Pancreas (tissue), 10 donors: ENCODE measurements at regions not wholly inside any gene's neighbourhood (a gene's known extent, or its start where the extent isn't known, plus 50 kb on each side); places are given as distances from the start of the nearest gene placed in this dataset.

Source experiments
- ATAC-seq, 4 donors: fragments of 200-7000 bp; cut with Tn5 transposase; one replicate each; pipeline versions ENCODE4 v1.8.0 to v1.9.1; 2020; ENCODE audit warnings: mild to moderate bottlenecking in 4 of 4, moderate library complexity in 4 of 4
- DNase-seq, 6 donors: peaks; one replicate each; pipeline ENCODE4 v3.0.0-alpha.2; 2020
- FAIRE-seq: peaks from 2 replicates; lab custom pipeline; 2012; peaks lifted over from hg19 to GRCh38; lab: Jason Lieb, UNC
- H3K27ac ChIP-seq, 4 donors: fragments of 200-600 bp; sonication (generic); 1 replicate in 3 of 4; 2 replicates in 1 of 4; pipeline versions ENCODE4 v1.5.0 to v1.8.0; 2020
- H3K27me3 ChIP-seq, 4 donors: fragments of 200-600 bp; one replicate each; pipeline ENCODE4 v1.8.0; 2021
- H3K36me3 ChIP-seq, 3 donors: fragments of 200-600 bp; sonication (generic) in 1 of 3; one replicate each; pipeline versions ENCODE4 v1.5.0 to v1.8.0; 2020 to 2021
- H3K4me1 ChIP-seq, 3 donors: fragments of 200-600 bp; one replicate each; pipeline ENCODE4 v1.8.0; 2021
- H3K4me3 ChIP-seq, 4 donors: fragments of 200-600 bp; sonication (generic) in 2 of 4; one replicate each; pipeline versions ENCODE4 v1.5.0 to v1.8.0; 2020 to 2021
- H3K9me3 ChIP-seq, 4 donors: fragments of 200-600 bp; one replicate each; pipeline ENCODE4 v1.8.0; 2021
- WGBS, 2 donors: extraction: QIAGEN DNeasy Blood & Tissue Kit; methylation state at CpG; one replicate each; pipeline ENCODE4 v1.1.7; 2013; 5-methylcytosine and 5-hydroxymethylcytosine counted together
- intact Hi-C, 3 donors: fragments of 100-400 bp; cut with DNase I; formaldehyde crosslinking; loops; one replicate each; pipeline versions ENCODE4 v1.11.1 to v1.14.2; 2022
- TF ChIP-seq, protein P1 (sequence below), 4 donors: fragments of 200-600 bp; sonication (generic) in 3 of 4; IDR thresholded peaks; one replicate each; pipeline versions ENCODE4 v1.5.0 to v1.8.0; 2021; ENCODE audit warnings: antibody characterized with exemption in 4 of 4
- donor health status: healthy with polysubstance abuse.
- donor health status: DM: no; HTN: no; CAD: no; lungs with moderate emphysema.
- donor health status: DM: no; HTN: no; CAD: no.
- donor health status: control.
- donor health status: control.
- donor health status: Bipolar disorder and iron deficiency.
- donor health status: DM: yes; HTN: yes; CAD: no.
- donor health status: DM: no; HTN: no; CAD: no.
- donor health status: DM: no; HTN: no; CAD: no.
- donor health status: DM: yes; HTN: yes; CAD: no.

DNA sequence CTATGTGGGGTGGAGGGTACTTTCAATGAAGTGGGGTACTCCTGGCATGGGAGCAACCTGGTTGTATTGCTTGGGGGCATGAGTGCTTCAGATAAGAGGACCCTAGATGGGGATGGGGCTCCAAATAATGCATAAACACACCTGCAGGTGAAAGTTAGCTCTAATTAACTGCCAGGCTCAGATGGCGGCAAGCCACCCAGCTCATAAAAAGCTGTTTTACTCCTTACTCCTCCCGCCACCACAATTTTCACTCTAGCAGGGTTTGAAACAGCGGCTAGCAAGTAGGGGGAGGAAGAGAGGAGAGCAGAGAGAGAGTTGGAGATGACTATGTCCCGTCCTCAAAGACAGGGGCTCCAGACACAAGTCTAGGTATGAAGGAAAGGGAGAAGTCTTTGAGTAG lies 117.7 kb upstream of the WSCD1 start:
- 49 to 66% methylated on average over 4 of the region's 4 CpGs for WGBS, 2 donors
- Histone ChIP-seq H3K9me3 (no peaks in the 10 kb centered on the region), H3K36me3 (no peaks in the 10 kb centered on the region), H3K27me3 (peaks cover 0 to 5% (median 0%) of the 10 kb centered on the region in 4 donors), H3K4me3 (no peak overlapping the region), H3K27ac (no peak overlapping the region), H3K4me1 (no peaks in the 10 kb centered on the region)
- TF ChIP-seq, protein P1, sequence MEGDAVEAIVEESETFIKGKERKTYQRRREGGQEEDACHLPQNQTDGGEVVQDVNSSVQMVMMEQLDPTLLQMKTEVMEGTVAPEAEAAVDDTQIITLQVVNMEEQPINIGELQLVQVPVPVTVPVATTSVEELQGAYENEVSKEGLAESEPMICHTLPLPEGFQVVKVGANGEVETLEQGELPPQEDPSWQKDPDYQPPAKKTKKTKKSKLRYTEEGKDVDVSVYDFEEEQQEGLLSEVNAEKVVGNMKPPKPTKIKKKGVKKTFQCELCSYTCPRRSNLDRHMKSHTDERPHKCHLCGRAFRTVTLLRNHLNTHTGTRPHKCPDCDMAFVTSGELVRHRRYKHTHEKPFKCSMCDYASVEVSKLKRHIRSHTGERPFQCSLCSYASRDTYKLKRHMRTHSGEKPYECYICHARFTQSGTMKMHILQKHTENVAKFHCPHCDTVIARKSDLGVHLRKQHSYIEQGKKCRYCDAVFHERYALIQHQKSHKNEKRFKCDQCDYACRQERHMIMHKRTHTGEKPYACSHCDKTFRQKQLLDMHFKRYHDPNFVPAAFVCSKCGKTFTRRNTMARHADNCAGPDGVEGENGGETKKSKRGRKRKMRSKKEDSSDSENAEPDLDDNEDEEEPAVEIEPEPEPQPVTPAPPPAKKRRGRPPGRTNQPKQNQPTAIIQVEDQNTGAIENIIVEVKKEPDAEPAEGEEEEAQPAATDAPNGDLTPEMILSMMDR (IDR thresholded peaks at IDR 0.05): no peak
- ATAC-seq (no peak), FAIRE-seq (no peak), DNase-seq (no peak)
- intact Hi-C loops: no loop called here

DNA sequence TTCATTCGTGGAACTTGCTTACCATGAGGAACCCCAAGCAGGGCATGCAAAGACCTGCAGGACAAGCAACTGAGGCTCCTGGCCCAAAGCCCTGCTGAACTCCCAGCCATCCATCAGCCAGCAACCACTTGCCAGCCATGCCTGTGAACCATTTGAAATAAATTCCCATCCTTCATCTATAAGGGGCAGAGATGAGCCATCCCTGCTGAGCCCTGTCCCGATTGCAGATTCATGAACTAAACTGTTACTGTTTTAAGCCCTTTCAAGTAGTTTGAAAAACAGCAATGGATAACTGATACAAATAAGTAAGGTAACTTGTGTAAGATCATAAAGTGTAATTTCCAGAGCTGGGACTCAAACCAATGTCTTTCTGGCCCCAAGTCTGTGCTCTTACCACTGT lies 114.4 kb upstream of the WSCD1 start:
- Histone ChIP-seq H3K36me3 (no peaks in the 10 kb centered on the region), H3K27me3 (no peaks in the 10 kb centered on the region), H3K4me1 (no peaks in the 10 kb centered on the region), H3K4me3 (no peak overlapping the region), H3K9me3 (no peaks in the 10 kb centered on the region), H3K27ac (no peak overlapping the region)
- TF ChIP-seq, protein P1 (IDR thresholded peaks at IDR 0.05): no peak
- intact Hi-C loops: no loop called here
- 45 to 60% methylated on average over 2 of the region's 2 CpGs for WGBS, 2 donors
- no peak for DNase-seq
- FAIRE-seq: no peak
- ATAC-seq: no peak

DNA sequence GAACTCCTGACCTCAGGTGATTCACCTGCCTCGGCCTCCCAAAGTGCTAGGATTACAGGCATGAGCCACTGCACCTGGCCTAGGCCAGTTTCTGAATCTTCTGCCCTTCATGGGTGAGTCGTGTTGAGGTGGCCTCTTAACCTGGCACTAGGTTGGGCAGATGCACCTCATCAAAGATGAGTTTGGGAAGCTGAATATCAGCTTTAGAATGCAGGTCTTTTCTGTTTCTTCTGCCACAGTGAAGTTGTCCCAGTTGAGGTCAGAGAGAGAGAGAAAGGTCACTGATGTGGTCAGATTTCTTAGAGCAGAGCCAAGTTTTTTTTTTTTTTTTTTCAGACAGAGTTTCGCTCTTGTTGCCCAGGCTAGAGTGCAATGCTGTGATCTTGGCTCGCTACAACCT lies 111.3 kb upstream of the WSCD1 start:
- Histone ChIP-seq H3K36me3 (no peaks in the 10 kb centered on the region), H3K27ac (no peak overlapping the region), H3K27me3 (no peaks in the 10 kb centered on the region), H3K4me1 (no peaks in the 10 kb centered on the region), H3K9me3 (no peaks in the 10 kb centered on the region), H3K4me3 (no peak overlapping the region)
- no peak for DNase-seq
- TF ChIP-seq, protein P1 (IDR thresholded peaks at IDR 0.05): no peak
- 60 to 84% methylated on average over 4 of the region's 4 CpGs for WGBS, 2 donors
- intact Hi-C loops: no loop called here
- ATAC-seq: no peak
- FAIRE-seq: no peak

DNA sequence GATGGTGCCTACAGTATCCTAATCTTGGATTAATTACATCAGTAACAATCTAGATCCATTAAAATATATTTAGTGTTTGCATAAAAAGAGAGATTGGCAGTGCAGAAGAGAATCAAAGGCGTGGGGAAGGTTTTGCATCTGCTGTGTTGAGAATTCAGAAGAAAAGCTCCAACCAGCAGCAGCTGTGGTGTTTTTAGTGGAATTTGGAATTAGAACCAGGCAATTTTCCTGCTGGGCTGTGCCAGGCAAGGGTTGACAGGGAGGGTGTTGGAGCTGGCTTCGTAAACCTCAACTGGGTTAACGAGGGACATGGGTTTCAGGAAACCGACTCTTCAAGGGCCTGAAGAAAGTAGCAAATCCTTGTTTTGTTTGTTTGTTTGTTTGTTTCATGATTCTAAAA lies 107.8 kb upstream of the WSCD1 start:
- ATAC-seq (no peak), FAIRE-seq (no peak), DNase-seq (no peak)
- Histone ChIP-seq H3K27me3 (peaks cover 0 to 3% (median 0%) of the 10 kb centered on the region in 4 donors), H3K4me1 (no peaks in the 10 kb centered on the region), H3K36me3 (no peaks in the 10 kb centered on the region), H3K9me3 (no peaks in the 10 kb centered on the region), H3K27ac (no peak overlapping the region), H3K4me3 (no peak overlapping the region)
- TF ChIP-seq, protein P1 (IDR thresholded peaks at IDR 0.05): no peak
- 45 to 62% methylated on average over 4 of the region's 4 CpGs for WGBS, 2 donors
- intact Hi-C loops: no loop called here

DNA sequence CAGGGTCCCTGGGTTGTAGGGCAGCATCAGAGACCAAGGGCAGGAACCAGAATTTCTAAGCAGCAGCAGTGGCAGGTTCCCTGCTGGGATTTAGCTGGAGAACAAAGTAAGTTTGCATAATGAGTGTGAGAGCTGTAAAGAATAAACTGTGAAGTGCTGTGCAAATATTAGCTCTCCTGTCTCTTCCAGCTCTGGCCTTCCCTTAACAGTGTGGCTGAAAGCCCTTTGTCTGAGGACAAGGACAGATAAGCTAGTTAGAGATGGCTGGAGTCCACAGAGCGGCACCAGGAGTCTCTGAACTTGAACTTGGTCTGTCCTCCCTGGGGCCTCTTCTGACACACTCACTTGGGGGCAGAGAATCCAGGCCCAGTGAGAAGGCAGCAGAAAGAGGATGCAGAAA lies 98.2 kb upstream of the WSCD1 start:
- Histone ChIP-seq H3K4me3 (no peak overlapping the region), H3K27ac (no peak overlapping the region), H3K27me3 (peaks cover 0 to 3% (median 0%) of the 10 kb centered on the region in 4 donors), H3K4me1 (no peaks in the 10 kb centered on the region), H3K36me3 (no peaks in the 10 kb centered on the region), H3K9me3 (no peaks in the 10 kb centered on the region)
- DNase-seq: no peak
- TF ChIP-seq, protein P1 (IDR thresholded peaks at IDR 0.05): no peak
- FAIRE-seq: no peak
- 40 to 50% methylated on average over 1 of the region's 1 CpG for WGBS, 2 donors
- intact Hi-C loops: no loop called here
- no peak for ATAC-seq
